ENCODE measurements at regions not wholly inside any gene's neighbourhood (a gene's known extent, or its start where the extent isn't known, plus 50 kb on each side); places are given as distances from the start of the nearest gene placed in this dataset.

DNA sequence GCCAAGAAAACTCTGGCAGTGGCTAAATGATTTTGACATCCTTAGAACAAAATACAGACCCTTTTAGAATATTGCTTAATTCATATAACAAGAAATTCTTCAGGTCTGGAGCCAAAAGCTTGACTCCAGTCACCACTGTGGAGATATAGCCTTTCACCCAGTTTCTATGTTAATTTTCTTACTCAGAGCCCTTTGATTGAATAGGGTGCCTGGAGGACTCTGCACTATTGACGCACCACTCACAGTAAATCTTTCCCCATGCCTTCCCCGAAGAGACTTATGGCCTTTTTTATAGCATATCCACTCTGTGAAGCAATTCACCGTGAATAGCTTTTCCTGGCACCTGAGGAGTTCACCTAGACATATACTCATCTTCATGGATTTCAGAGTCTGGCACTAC lies 613.8 kb downstream of the ZWINT start:
- TF ChIP-seq CTCF (IDR thresholded peaks at IDR 0.05; ENCODE audit: low read depth, low read length, poor library complexity, severe bottlenecking) (no peak), EZH2phosphoT487 (IDR thresholded peaks at IDR 0.05; ENCODE audit: borderline replicate concordance, low read length) (no peak)

All from DOHH2 (cell line).